IMR-90 (cell line): ENCODE measurements at regions not wholly inside any gene's neighbourhood (a gene's known extent, or its start where the extent isn't known, plus 50 kb on each side); places are given as distances from the start of the nearest gene placed in this dataset.

Experiments used
- ATAC-seq: fragments of 200-7000 bp; cut with Tn5 transposase; 2 replicates; pipeline ENCODE4 v1.9.1; 2020; ENCODE audit warnings: low read depth, mild to moderate bottlenecking, moderate library complexity
- BruUV-seq: library from RNA; stranded (reverse); fragments of 400-500 nt; replicated peaks from 2 replicates; lab custom pipeline; 2021; lab: Mats Ljungman, UMichigan
- CTCF ChIA-PET: fragments of 300-600 bp; formaldehyde crosslinking; extraction: SDS; loops from one replicate; lab custom pipeline; 2021; ENCODE audit warnings: antibody characterized with exemption; lab: Yijun Ruan, JAX
- POLR2A ChIA-PET: fragments of 300-600 bp; sonication (Branson Sonifier 250); formaldehyde crosslinking; loops from one replicate; lab custom pipeline; 2022; ENCODE audit warnings: antibody characterized with exemption; ENCODE audit not compliant: unreplicated experiment; lab: Charles Lee
- DNase-seq: peaks from one replicate; pipeline ENCODE4 v3.0.0; 2013
- H2AFZ ChIP-seq: replicated peaks from 2 replicates; pipeline ENCODE3; 2013; ENCODE audit warnings: low read length, mild to moderate bottlenecking; ENCODE audit not compliant: poor library complexity
- H2AK5ac ChIP-seq: 2 replicates; pipeline ENCODE4 v1.6.1; 2013; ENCODE audit warnings: low read depth, low read length, inconsistent platforms
- H2AK9ac ChIP-seq: replicated peaks from 2 replicates; pipeline ENCODE3; 2013; ENCODE audit warnings: mild to moderate bottlenecking, low read depth, low read length, moderate library complexity; ENCODE audit not compliant: poor library complexity
- H2BK120ac ChIP-seq: 2 replicates; pipeline ENCODE4 v1.6.1; 2013; ENCODE audit warnings: low read depth, low read length, inconsistent platforms
- H2BK15ac ChIP-seq: 3 replicates; pipeline ENCODE4 v1.6.1; 2013; ENCODE audit warnings: low read depth, low read length, inconsistent platforms
- H2BK20ac ChIP-seq: 2 replicates; pipeline ENCODE4 v1.6.1; 2013; ENCODE audit warnings: low read depth, mild to moderate bottlenecking, inconsistent platforms, low read length, moderate library complexity
- H2BK5ac ChIP-seq: 2 replicates; pipeline ENCODE4 v1.6.1; 2013; ENCODE audit warnings: mild to moderate bottlenecking, low read depth, low read length, inconsistent platforms; ENCODE audit not compliant: poor library complexity, severe bottlenecking
- H3K14ac ChIP-seq: replicated peaks from 2 replicates; pipeline ENCODE4 v1.6.1; 2013; ENCODE audit warnings: low read depth, low read length, inconsistent platforms
- H3K18ac ChIP-seq: 2 replicates; pipeline ENCODE4 v1.6.1; 2013; ENCODE audit warnings: low read depth, low read length, control low read depth
- H3K23ac ChIP-seq: 2 replicates; pipeline ENCODE4 v1.6.1; 2013; ENCODE audit warnings: low read depth, low read length, inconsistent platforms
- H3K27ac ChIP-seq: 2 replicates; pipeline ENCODE4 v1.5.1; 2013; ENCODE audit warnings: mild to moderate bottlenecking, control low read depth, low read length; ENCODE audit not compliant: insufficient read depth
- H3K27me3 ChIP-seq: 2 replicates; pipeline ENCODE4 v1.6.1; 2013; ENCODE audit warnings: low read length; ENCODE audit not compliant: control insufficient read depth, insufficient read depth
- H3K36me3 ChIP-seq: 2 replicates; pipeline ENCODE4 v1.6.1; 2013; ENCODE audit warnings: low read length, mixed read lengths; ENCODE audit not compliant: control insufficient read depth, insufficient read depth
- H3K4ac ChIP-seq: 2 replicates; pipeline ENCODE4 v1.6.1; 2013; ENCODE audit warnings: low read depth, low read length, inconsistent platforms
- H3K4me1 ChIP-seq: 2 replicates; pipeline ENCODE4 v1.6.1; 2013; ENCODE audit warnings: low read length, mixed read lengths; ENCODE audit not compliant: control insufficient read depth, insufficient read depth
- H3K4me2 ChIP-seq: 2 replicates; pipeline ENCODE4 v1.6.1; 2013; ENCODE audit warnings: low read depth, mild to moderate bottlenecking, control low read depth, low read length, moderate library complexity
- H3K4me3 ChIP-seq: 2 replicates; pipeline ENCODE4 v1.5.1; 2013; ENCODE audit warnings: low read depth, mild to moderate bottlenecking, control low read depth, low read length, moderate library complexity; ENCODE audit not compliant: insufficient read depth
- H3K56ac ChIP-seq: 2 replicates; pipeline ENCODE4 v1.6.1; 2013; ENCODE audit warnings: low read length, inconsistent platforms; ENCODE audit not compliant: insufficient read depth; ENCODE audit errors: extremely low read depth
- H3K79me1 ChIP-seq, 2 experiments: 2 replicates each; pipeline ENCODE4 v1.6.1; 2013; ENCODE audit warnings: low read length in 2 of 2, inconsistent platforms in 1 of 2, low read depth in 1 of 2
- H3K9ac ChIP-seq: 2 replicates; pipeline ENCODE4 v1.6.1; 2013; ENCODE audit warnings: low read depth, low read length, control low read depth
- H3K9me1 ChIP-seq: 2 replicates; pipeline ENCODE4 v1.6.1; 2013; ENCODE audit warnings: low read length, inconsistent platforms; ENCODE audit not compliant: insufficient read depth
- H3K9me3 ChIP-seq: 2 replicates; pipeline ENCODE4 v1.6.1; 2013; ENCODE audit warnings: low read length; ENCODE audit not compliant: control insufficient read depth, insufficient read depth
- H4K20me1 ChIP-seq: 2 replicates; pipeline ENCODE4 v1.6.1; 2013; ENCODE audit warnings: low read length, inconsistent platforms; ENCODE audit not compliant: insufficient read depth
- H4K5ac ChIP-seq: 2 replicates; pipeline ENCODE4 v1.6.1; 2013; ENCODE audit warnings: mild to moderate bottlenecking, low read depth, low read length, control low read depth
- H4K8ac ChIP-seq, 2 experiments: 2 replicates each; pipeline ENCODE4 v1.6.1; 2013; ENCODE audit warnings: low read depth in 2 of 2, low read length in 2 of 2, control low read depth in 1 of 2, inconsistent platforms in 1 of 2
- H4K91ac ChIP-seq: 2 replicates; pipeline ENCODE4 v1.6.1; 2013; ENCODE audit warnings: low read depth, low read length, inconsistent platforms; ENCODE audit not compliant: insufficient read depth
- BHLHE40 ChIP-seq: fragments of 150-350 bp; IDR thresholded peaks from 2 replicates; pipeline ENCODE4 v1.6.1; 2016; ENCODE audit warnings: mild to moderate bottlenecking, low read depth, low read length
- CEBPB ChIP-seq: IDR thresholded peaks from 2 replicates; pipeline ENCODE4 v1.6.1; 2012; ENCODE audit warnings: low read depth, low read length, improper control_type of control experiment
- CHD1 ChIP-seq: IDR thresholded peaks from 2 replicates; pipeline ENCODE4 v1.6.1; 2012; ENCODE audit warnings: low read depth, low read length, improper control_type of control experiment
- CTCF ChIP-seq: conservative IDR thresholded peaks from 2 replicates; pipeline ENCODE4 v1.5.1; 2012; ENCODE audit warnings: mild to moderate bottlenecking, low read depth, low read length, improper control_type of control experiment
- ELK1 ChIP-seq: fragments of 150-350 bp; IDR thresholded peaks from 2 replicates; pipeline ENCODE4 v1.6.1; 2016; ENCODE audit warnings: low read depth, mild to moderate bottlenecking, low read length, moderate library complexity, borderline replicate concordance
- FOS ChIP-seq: fragments of 150-350 bp; IDR thresholded peaks from 2 replicates; pipeline ENCODE4 v1.6.1; 2016; ENCODE audit warnings: low read depth, low read length
- MAFK ChIP-seq: IDR thresholded peaks from 2 replicates; pipeline ENCODE4 v1.6.1; 2012; ENCODE audit warnings: low read depth, low read length, improper control_type of control experiment
- MAZ ChIP-seq: IDR thresholded peaks from 2 replicates; pipeline ENCODE4 v1.6.1; 2012; ENCODE audit warnings: low read depth, mild to moderate bottlenecking, low read length, improper control_type of control experiment, moderate library complexity, borderline replicate concordance
- MXI1 ChIP-seq: IDR thresholded peaks from 2 replicates; pipeline ENCODE4 v1.6.1; 2012; ENCODE audit warnings: low read depth, mild to moderate bottlenecking, low read length, moderate library complexity, borderline replicate concordance
- NFE2L2 ChIP-seq: fragments of 150-350 bp; IDR thresholded peaks from 2 replicates; pipeline ENCODE4 v1.6.1; 2016; ENCODE audit warnings: low read depth, mild to moderate bottlenecking, low read length
- POLR2A ChIP-seq: IDR thresholded peaks from 2 replicates; pipeline ENCODE4 v1.6.1; 2012; ENCODE audit warnings: mild to moderate bottlenecking, low read depth, low read length
- RAD21 ChIP-seq: IDR thresholded peaks from 2 replicates; pipeline ENCODE4 v1.6.1; 2012; ENCODE audit warnings: low read length, improper control_type of control experiment
- RCOR1 ChIP-seq: IDR thresholded peaks from 2 replicates; pipeline ENCODE4 v1.6.1; 2012; ENCODE audit warnings: mild to moderate bottlenecking, low read length, improper control_type of control experiment; ENCODE audit not compliant: insufficient replicate concordance
- RFX5 ChIP-seq: IDR thresholded peaks from 2 replicates; pipeline ENCODE4 v1.8.0; 2012; ENCODE audit warnings: low read depth, mild to moderate bottlenecking, low read length, moderate library complexity
- SMC3 ChIP-seq: fragments of 150-350 bp; IDR thresholded peaks from 2 replicates; pipeline ENCODE4 v1.6.1; 2016; ENCODE audit warnings: low read depth, mild to moderate bottlenecking, antibody characterized with exemption, low read length, moderate library complexity
- USF2 ChIP-seq: fragments of 150-350 bp; IDR thresholded peaks from 2 replicates; pipeline ENCODE4 v1.6.1; 2017; ENCODE audit warnings: mild to moderate bottlenecking, antibody characterized with exemption, low read length, low read depth
- WGBS, 2 experiments: methylation state at CpG; one replicate each; pipeline versions ENCODE4 v1.1.5 to v1.1.7; 2013; ENCODE audit warnings: missing lambda C conversion rate in 2 of 2; ENCODE audit not compliant: insufficient read length in 1 of 2; ENCODE audit errors: extremely low coverage in 2 of 2; 5-methylcytosine and 5-hydroxymethylcytosine counted together
- dilution Hi-C: fragments of 300-500 bp; cut with HindIII; formaldehyde crosslinking; loops from one replicate; pipeline ENCODE4 v1.14.3; 2018; ENCODE audit warnings: low sequenced_read_pairs; ENCODE audit not compliant: unreplicated experiment
- in situ Hi-C: fragments of 300-500 bp; cut with MboI; formaldehyde crosslinking; loops from 3 replicates; pipeline ENCODE4 v1.14.3; 2019; ENCODE audit warnings: low sequenced_read_pairs, inconsistent platforms, mixed read lengths
- intact Hi-C: fragments of 100-400 bp; cut with micrococcal nuclease; formaldehyde crosslinking; loops from 2 replicates; pipeline ENCODE4 v1.10.0; 2022

GRCh38 chr11:60633645-60634044 is 65.8 kb upstream of the MS4A8 start:
- Histone ChIP-seq H2AK5ac (no peak overlapping the region), H2BK5ac (no peak overlapping the region), H2BK20ac (no peak overlapping the region), H3K4me2 (no peak overlapping the region), H2BK15ac (no peak overlapping the region), H3K9me3 (peaks cover 4% of the 10 kb centered on the region), H4K5ac (no peak overlapping the region), H3K23ac (no peak overlapping the region), H3K18ac (no peak overlapping the region), H2AK9ac (no peak overlapping the region), H3K4me3 (no peak overlapping the region), H3K4ac (no peak overlapping the region), H3K56ac (no peak overlapping the region), H2BK120ac (no peak overlapping the region), H3K9ac (no peak overlapping the region), H4K20me1 (no peaks in the 10 kb centered on the region), H3K4me1 (no peaks in the 10 kb centered on the region), H2AFZ (no peak overlapping the region), H3K79me1 (no peaks in the 10 kb centered on the region), H4K8ac (no peak overlapping the region), H3K27me3 (no peaks in the 10 kb centered on the region), H3K9me1 (no peaks in the 10 kb centered on the region), H3K36me3 (no peaks in the 10 kb centered on the region), H4K91ac (no peak overlapping the region), H3K14ac (no peak overlapping the region), H3K27ac (no peak overlapping the region)
- dilution Hi-C loops: no loop called here
- POLR2A ChIA-PET: no interaction called here
- intact Hi-C loops: no loop called here
- no peak for ATAC-seq
- DNase-seq: no peak
- TF ChIP-seq NFE2L2 (no peak), CHD1 (no peak), RCOR1 (no peak), FOS (no peak), CEBPB (no peak), CTCF (no peak), SMC3 (no peak), RFX5 (no peak), RAD21 (no peak), ELK1 (no peak), USF2 (no peak), POLR2A (no peak), MAZ (no peak), MXI1 (no peak), BHLHE40 (no peak), MAFK (no peak)
- WGBS, 2 experiments: no CpG with 5 or more reads among the region's 1 CpG
- in situ Hi-C loops: no loop called here
- no TSS peak for BruUV-seq
- CTCF ChIA-PET: no interaction called here
